NCI-H82 treated with DMSO at 0.1 percent for 48 hours (cell line): ENCODE measurements at regions not wholly inside any gene's neighbourhood (a gene's known extent, or its start where the extent isn't known, plus 50 kb on each side); places are given as distances from the start of the nearest gene placed in this dataset.
A peak's percentile ranks its signal among the peaks of the same experiment; 100 is the strongest.
"Not testable (repeated sequence)": the region's sequence is repeated elsewhere in the genome, so short reads cannot be mapped to it uniquely, and the experiment has no call there.

Experiments used
- DNase-seq: peaks from one replicate; lab custom pipeline; 2025; ENCODE audit not compliant: unreplicated experiment; lab: John Stamatoyannopoulos, UW

GRCh38 chr13:60214213-60215055 is 50.7 kb upstream of the DIAPH3 start:
- DNase-seq, result no peak

- DNase-seq, result no peak
Measured at GRCh38 chr13:60220072-60220471, 56.3 kb upstream of the DIAPH3 start.

- DNase-seq, result no peak
Measured at GRCh38 chr13:60221581-60221980, 57.9 kb upstream of the DIAPH3 start.

GRCh38 chr13:60226507-60226906 is 62.8 kb upstream of the DIAPH3 start:
- DNase-seq, result peak; percentile 93

- no peak for DNase-seq
Measured at GRCh38 chr13:60227158-60227557, 63.4 kb upstream of the DIAPH3 start.

- DNase-seq, result no peak
Measured at GRCh38 chr13:60229708-60230272, 66.1 kb upstream of the DIAPH3 start.

GRCh38 chr13:60230593-60230992 is 66.9 kb upstream of the DIAPH3 start:
- DNase-seq, result no peak

- DNase-seq, result no peak
Measured at GRCh38 chr13:60242043-60242595, 78.4 kb upstream of the DIAPH3 start.

- no peak for DNase-seq
Measured at GRCh38 chr13:60244381-60244780, 80.7 kb upstream of the DIAPH3 start.

- DNase-seq, result not testable (repeated sequence)
Measured at GRCh38 chr13:60251419-60251818, 87.7 kb upstream of the DIAPH3 start.

- DNase-seq, result no peak
Measured at GRCh38 chr13:60258349-60258748, 94.6 kb upstream of the DIAPH3 start.

GRCh38 chr13:60260440-60260839 is 96.7 kb upstream of the DIAPH3 start:
- no peak for DNase-seq

- DNase-seq, result no peak
Measured at GRCh38 chr13:60261432-60262351, 98.0 kb upstream of the DIAPH3 start.

- DNase-seq, result no peak
Measured at GRCh38 chr13:60265566-60265965, 101.8 kb upstream of the DIAPH3 start.

- DNase-seq, result no peak
Measured at GRCh38 chr13:60267498-60268202, 103.9 kb upstream of the DIAPH3 start.

GRCh38 chr13:60268203-60268555 is 104.5 kb upstream of the DIAPH3 start:
- no peak for DNase-seq

- DNase-seq, result no peak
Measured at GRCh38 chr13:60273971-60274527, 110.3 kb upstream of the DIAPH3 start.

GRCh38 chr13:60274655-60275054 is 110.9 kb upstream of the DIAPH3 start:
- DNase-seq, result no peak

GRCh38 chr13:60275208-60275607 is 111.5 kb upstream of the DIAPH3 start:
- DNase-seq, result no peak

- not testable (repeated sequence) for DNase-seq
Measured at GRCh38 chr13:60280524-60280923, 116.5 kb upstream of the TDRD3 start.
